ENCODE measurements at regions not wholly inside any gene's neighbourhood (a gene's known extent, or its start where the extent isn't known, plus 50 kb on each side); places are given as distances from the start of the nearest gene placed in this dataset.

DNA sequence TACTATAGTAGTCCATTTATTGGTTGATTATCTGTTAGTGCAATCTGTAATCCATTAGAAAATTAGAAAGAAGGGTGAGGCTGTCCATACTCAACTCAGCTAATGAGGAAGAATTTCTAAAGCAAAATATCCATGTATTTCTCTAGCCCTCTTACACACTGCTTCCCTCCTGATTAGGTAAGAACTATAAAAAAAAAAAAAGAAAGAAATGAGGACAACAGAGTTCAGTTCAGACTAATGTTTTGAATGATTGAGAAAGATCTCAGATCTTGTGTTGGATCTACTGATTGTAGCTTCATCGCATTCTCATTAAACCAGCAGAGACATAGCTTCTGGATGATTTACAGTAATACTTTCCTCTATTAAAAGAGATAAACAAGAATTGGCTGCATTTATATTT is 233.3 kb downstream of the KLF5 start:
- H3K27ac ChIP-seq (ENCODE audit: low read length) = no peak overlapping the region
- POLR2A ChIA-PET = no interaction called here
- DNase-seq (ENCODE audit: low read depth, low spot score) (no peak), ATAC-seq (no peak)
- H3K4me1 ChIP-seq (ENCODE audit: control insufficient read depth, insufficient read depth, low read length) = no peaks in the 10 kb centered on the region
- no peak for TF ChIP-seq SIN3A (IDR thresholded peaks at IDR 0.05; ENCODE audit: borderline replicate concordance, insufficient read depth, low read depth, low read length)
- TF ChIP-seq, protein P1, sequence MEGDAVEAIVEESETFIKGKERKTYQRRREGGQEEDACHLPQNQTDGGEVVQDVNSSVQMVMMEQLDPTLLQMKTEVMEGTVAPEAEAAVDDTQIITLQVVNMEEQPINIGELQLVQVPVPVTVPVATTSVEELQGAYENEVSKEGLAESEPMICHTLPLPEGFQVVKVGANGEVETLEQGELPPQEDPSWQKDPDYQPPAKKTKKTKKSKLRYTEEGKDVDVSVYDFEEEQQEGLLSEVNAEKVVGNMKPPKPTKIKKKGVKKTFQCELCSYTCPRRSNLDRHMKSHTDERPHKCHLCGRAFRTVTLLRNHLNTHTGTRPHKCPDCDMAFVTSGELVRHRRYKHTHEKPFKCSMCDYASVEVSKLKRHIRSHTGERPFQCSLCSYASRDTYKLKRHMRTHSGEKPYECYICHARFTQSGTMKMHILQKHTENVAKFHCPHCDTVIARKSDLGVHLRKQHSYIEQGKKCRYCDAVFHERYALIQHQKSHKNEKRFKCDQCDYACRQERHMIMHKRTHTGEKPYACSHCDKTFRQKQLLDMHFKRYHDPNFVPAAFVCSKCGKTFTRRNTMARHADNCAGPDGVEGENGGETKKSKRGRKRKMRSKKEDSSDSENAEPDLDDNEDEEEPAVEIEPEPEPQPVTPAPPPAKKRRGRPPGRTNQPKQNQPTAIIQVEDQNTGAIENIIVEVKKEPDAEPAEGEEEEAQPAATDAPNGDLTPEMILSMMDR (IDR thresholded peaks at IDR 0.05) = no peak
- TF ChIP-seq POLR2AphosphoS5 (IDR thresholded peaks at IDR 0.05; ENCODE audit: low read depth, low read length) = no peak
- TF ChIP-seq, protein P2, sequence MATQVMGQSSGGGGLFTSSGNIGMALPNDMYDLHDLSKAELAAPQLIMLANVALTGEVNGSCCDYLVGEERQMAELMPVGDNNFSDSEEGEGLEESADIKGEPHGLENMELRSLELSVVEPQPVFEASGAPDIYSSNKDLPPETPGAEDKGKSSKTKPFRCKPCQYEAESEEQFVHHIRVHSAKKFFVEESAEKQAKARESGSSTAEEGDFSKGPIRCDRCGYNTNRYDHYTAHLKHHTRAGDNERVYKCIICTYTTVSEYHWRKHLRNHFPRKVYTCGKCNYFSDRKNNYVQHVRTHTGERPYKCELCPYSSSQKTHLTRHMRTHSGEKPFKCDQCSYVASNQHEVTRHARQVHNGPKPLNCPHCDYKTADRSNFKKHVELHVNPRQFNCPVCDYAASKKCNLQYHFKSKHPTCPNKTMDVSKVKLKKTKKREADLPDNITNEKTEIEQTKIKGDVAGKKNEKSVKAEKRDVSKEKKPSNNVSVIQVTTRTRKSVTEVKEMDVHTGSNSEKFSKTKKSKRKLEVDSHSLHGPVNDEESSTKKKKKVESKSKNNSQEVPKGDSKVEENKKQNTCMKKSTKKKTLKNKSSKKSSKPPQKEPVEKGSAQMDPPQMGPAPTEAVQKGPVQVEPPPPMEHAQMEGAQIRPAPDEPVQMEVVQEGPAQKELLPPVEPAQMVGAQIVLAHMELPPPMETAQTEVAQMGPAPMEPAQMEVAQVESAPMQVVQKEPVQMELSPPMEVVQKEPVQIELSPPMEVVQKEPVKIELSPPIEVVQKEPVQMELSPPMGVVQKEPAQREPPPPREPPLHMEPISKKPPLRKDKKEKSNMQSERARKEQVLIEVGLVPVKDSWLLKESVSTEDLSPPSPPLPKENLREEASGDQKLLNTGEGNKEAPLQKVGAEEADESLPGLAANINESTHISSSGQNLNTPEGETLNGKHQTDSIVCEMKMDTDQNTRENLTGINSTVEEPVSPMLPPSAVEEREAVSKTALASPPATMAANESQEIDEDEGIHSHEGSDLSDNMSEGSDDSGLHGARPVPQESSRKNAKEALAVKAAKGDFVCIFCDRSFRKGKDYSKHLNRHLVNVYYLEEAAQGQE (IDR thresholded peaks at IDR 0.05; ENCODE audit: insufficient read depth in 1 of 2, low read depth in 2 of 2, low read length in 1 of 2) = no peak
- no peak for TF ChIP-seq TCF7L2 (IDR thresholded peaks at IDR 0.05; ENCODE audit: low read depth, low read length)
- no peaks in the 10 kb centered on the region for H3K36me3 ChIP-seq (ENCODE audit: control insufficient read depth, insufficient read depth, low read length)
- intact Hi-C loops (cut with micrococcal nuclease; ENCODE audit: unreplicated experiment) = no loop called here
- H3K27me3 ChIP-seq (ENCODE audit: control insufficient read depth, insufficient read depth, low read length) = no peaks in the 10 kb centered on the region
- CTCF ChIA-PET = no interaction called here
- no TSS peak for BruUV-seq (replicated peaks)
- no peak overlapping the region for H3K4me3 ChIP-seq (ENCODE audit: low read depth in 2 of 2, low read length in 2 of 2)
- H3K9me3 ChIP-seq (ENCODE audit: control insufficient read depth, insufficient read depth, low read depth, low read length) = no peaks in the 10 kb centered on the region
- in situ Hi-C loops (cut with HindIII; ENCODE audit: low pct_unique_long_range_greater_than_20kb, low sequenced_read_pairs) = no loop called here

DNA sequence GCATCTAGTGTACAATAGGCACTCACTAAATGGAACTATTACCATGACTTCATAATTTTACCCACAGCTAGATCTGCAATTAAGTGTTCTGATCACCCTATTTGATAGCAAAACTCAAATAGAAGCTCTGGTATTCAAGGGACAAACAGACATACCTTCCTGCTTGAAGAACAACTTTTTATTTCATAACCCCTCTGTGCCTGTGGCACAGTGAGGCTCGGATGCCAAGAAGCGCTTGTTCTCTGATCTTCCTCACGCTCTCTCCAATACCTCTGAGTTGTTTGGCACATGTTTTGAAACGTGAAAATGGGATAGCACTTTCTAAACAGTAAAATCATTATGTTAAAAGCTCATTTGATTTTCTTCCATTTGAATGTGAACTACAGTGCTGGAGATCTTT is 232.0 kb downstream of the KLF5 start:
- intact Hi-C loops (cut with micrococcal nuclease; ENCODE audit: unreplicated experiment) = no loop called here

More for the DNA sequence above, 232.0 kb downstream of the KLF5 start:
- in situ Hi-C loops (cut with HindIII; ENCODE audit: low pct_unique_long_range_greater_than_20kb, low sequenced_read_pairs) = no loop called here
- Histone ChIP-seq H3K36me3 (ENCODE audit: control insufficient read depth, insufficient read depth, low read length) (no peaks in the 10 kb centered on the region), H3K4me3 (ENCODE audit: low read depth in 2 of 2, low read length in 2 of 2) (no peak overlapping the region), H3K27me3 (ENCODE audit: control insufficient read depth, insufficient read depth, low read length) (no peaks in the 10 kb centered on the region), H3K27ac (ENCODE audit: low read length) (no peak overlapping the region), H3K4me1 (ENCODE audit: control insufficient read depth, insufficient read depth, low read length) (no peaks in the 10 kb centered on the region), H3K9me3 (ENCODE audit: control insufficient read depth, insufficient read depth, low read depth, low read length) (no peaks in the 10 kb centered on the region)
- ChIA-PET POLR2A (no interaction called here), CTCF (no interaction called here)
- no peak for DNase-seq (ENCODE audit: low read depth, low spot score)
- no TSS peak for BruUV-seq (replicated peaks)
- TF ChIP-seq, protein P2 (IDR thresholded peaks at IDR 0.05; ENCODE audit: insufficient read depth in 1 of 2, low read depth in 2 of 2, low read length in 1 of 2) = no peak
- TF ChIP-seq TCF7L2 (IDR thresholded peaks at IDR 0.05; ENCODE audit: low read depth, low read length) (no peak), POLR2AphosphoS5 (IDR thresholded peaks at IDR 0.05; ENCODE audit: low read depth, low read length) (no peak), SIN3A (IDR thresholded peaks at IDR 0.05; ENCODE audit: borderline replicate concordance, insufficient read depth, low read depth, low read length) (no peak)
- TF ChIP-seq, protein P1 (IDR thresholded peaks at IDR 0.05) = no peak
- no peak for ATAC-seq
